ENCODE measurements at regions not wholly inside any gene's neighbourhood (a gene's known extent, or its start where the extent isn't known, plus 50 kb on each side); places are given as distances from the start of the nearest gene placed in this dataset.

DNA sequence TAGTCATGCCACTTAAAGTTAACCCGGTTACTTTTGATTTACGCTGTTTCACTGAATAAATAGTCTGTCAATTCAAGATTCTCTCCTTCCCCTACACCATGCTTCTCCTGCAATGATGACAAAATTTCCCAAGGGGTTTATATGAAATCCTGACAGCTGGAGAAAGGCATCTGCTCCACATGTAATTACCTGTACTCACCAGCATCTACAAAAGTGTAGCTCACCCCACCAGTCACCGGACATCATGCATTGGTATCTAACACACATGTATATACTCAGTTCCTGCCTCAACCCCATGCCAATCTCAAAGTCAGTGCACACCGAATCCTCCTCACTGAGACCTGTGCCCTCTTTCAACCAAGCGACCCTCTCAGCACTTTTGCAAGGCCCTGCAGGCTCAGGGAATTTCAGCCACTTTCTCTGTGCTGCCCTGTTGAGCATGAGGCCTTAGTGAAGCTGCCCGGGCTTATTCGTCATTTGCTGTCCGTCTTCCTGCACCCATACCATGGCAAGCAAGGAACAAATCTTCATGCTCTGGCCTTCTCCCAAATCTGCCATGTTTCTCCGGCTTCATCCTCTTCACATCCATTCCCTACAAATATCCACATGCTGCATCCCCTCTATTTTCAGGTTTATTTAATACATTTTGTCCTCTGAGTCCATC, 131.6 kb downstream of the SEC23A start:
- TF ChIP-seq CTCF (IDR thresholded peaks at IDR 0.05; ENCODE audit: poor library complexity): no peak
- no peak for TF ChIP-seq EZH2 (IDR thresholded peaks at IDR 0.05; ENCODE audit: borderline replicate concordance)
- TF ChIP-seq EZH2phosphoT487 (IDR thresholded peaks at IDR 0.05; ENCODE audit: low read depth, severe bottlenecking, unreplicated experiment): no peak
